A549 (cell line): ENCODE measurements at regions not wholly inside any gene's neighbourhood (a gene's known extent, or its start where the extent isn't known, plus 50 kb on each side); places are given as distances from the start of the nearest gene placed in this dataset.

ENCODE experiments used
- ATAC-seq, 2 experiments: fragments of 200-7000 bp in 1 of 2; fragments of >200 bp in 1 of 2; cut with Nextera tagmentation in 1 of 2; cut with Tn5 transposase in 1 of 2; 3 replicates each; pipeline versions ENCODE4 v1.8.0 to v1.9.1; 2018 to 2020; ENCODE audit warnings: mild to moderate bottlenecking in 1 of 2, moderate library complexity in 1 of 2
- CTCF ChIA-PET: fragments of 300-600 bp; sonication (Branson Sonifier 250); formaldehyde crosslinking; extraction: SDS; loops from one replicate; lab custom pipeline; 2021; ENCODE audit warnings: antibody characterized with exemption, inconsistent platforms; lab: Yijun Ruan, JAX
- POLR2A ChIA-PET: fragments of 350-600 bp; formaldehyde crosslinking; extraction: SDS; loops from one replicate; lab custom pipeline; 2021; ENCODE audit warnings: antibody characterized with exemption, inconsistent platforms; lab: Yijun Ruan, JAX
- DNase-seq, 2 experiments: peaks; one replicate each; pipeline versions ENCODE4 v3.0.0 to v3.0.0-alpha.2; 2011 to 2016; ENCODE audit warnings: low read depth in 1 of 2, low spot score in 1 of 2
- FAIRE-seq: peaks from 2 replicates; lab custom pipeline; 2011; peaks lifted over from hg19 to GRCh38; lab: Jason Lieb, UNC
- H3K27ac ChIP-seq, 2 experiments: fragments of >200 bp; sonication (Bioruptor Twin); formaldehyde crosslinking; 3 replicates each; pipeline ENCODE4 v1.5.1; 2016 to 2017
- H3K4me1 ChIP-seq: fragments of >200 bp; sonication (Bioruptor Twin); formaldehyde crosslinking; 3 replicates; pipeline ENCODE4 v1.6.1; 2016
- H3K4me2 ChIP-seq: fragments of >200 bp; sonication (Bioruptor Twin); formaldehyde crosslinking; 3 replicates; pipeline ENCODE4 v1.6.1; 2016
- H3K4me3 ChIP-seq: fragments of >200 bp; sonication (Bioruptor Twin); formaldehyde crosslinking; 3 replicates; pipeline ENCODE4 v1.5.1; 2016
- H3K9me3 ChIP-seq: fragments of >200 bp; sonication (Bioruptor Twin); formaldehyde crosslinking; 3 replicates; pipeline ENCODE4 v1.6.1; 2016
- ATOH8 ChIP-seq: fragments of 250-450 bp; sonication (Bioruptor Pico); IDR thresholded peaks from 2 replicates; pipeline ENCODE4 v1.5.0; 2020; ENCODE audit warnings: low read depth, mild to moderate bottlenecking, moderate library complexity
- CHD4 ChIP-seq: fragments of 200-600 bp; sonication (generic); IDR thresholded peaks from 2 replicates; pipeline ENCODE4 v1.6.1; 2016; ENCODE audit warnings: antibody characterized with exemption, mild to moderate bottlenecking, borderline replicate concordance
- CTCF ChIP-seq: fragments of >200 bp; sonication (Bioruptor Twin); formaldehyde crosslinking; IDR thresholded peaks from 3 replicates; pipeline ENCODE4 v1.5.1; 2016
- E2F6 ChIP-seq: IDR thresholded peaks from 2 replicates; pipeline ENCODE4 v1.6.1; 2012; ENCODE audit warnings: low read depth, borderline replicate concordance
- ELK1 ChIP-seq: fragments of 150-350 bp; IDR thresholded peaks from 2 replicates; pipeline ENCODE4 v1.6.1; 2014; ENCODE audit warnings: low read depth, mild to moderate bottlenecking, low read length
- FOSL2 ChIP-seq, 2 experiments: fragments of 450-650 bp in 1 of 2; fragments of >200 bp in 1 of 2; sonication (Bioruptor Twin) in 1 of 2; formaldehyde crosslinking; IDR thresholded peaks; 2 replicates each; pipeline versions ENCODE4 v1.5.0 to v1.6.1; 2016 to 2020; ENCODE audit warnings: mild to moderate bottlenecking in 1 of 2, moderate library complexity in 1 of 2
- FOXS1 ChIP-seq: fragments of 250-450 bp; sonication (Bioruptor Pico); IDR thresholded peaks from 2 replicates; pipeline ENCODE4 v1.5.0; 2020; ENCODE audit warnings: mild to moderate bottlenecking, moderate library complexity
- GATA3 ChIP-seq: IDR thresholded peaks from 2 replicates; pipeline ENCODE4 v1.6.1; 2012; ENCODE audit warnings: borderline replicate concordance
- HOXB13 ChIP-seq: fragments of 250-450 bp; sonication (Bioruptor Pico); IDR thresholded peaks from 2 replicates; pipeline ENCODE4 v1.5.0; 2020; ENCODE audit warnings: low read depth, mild to moderate bottlenecking, moderate library complexity
- HOXB5 ChIP-seq: fragments of 250-450 bp; sonication (Bioruptor Pico); IDR thresholded peaks from 2 replicates; pipeline ENCODE4 v1.5.0; 2020; ENCODE audit warnings: mild to moderate bottlenecking, moderate library complexity
- MAFK ChIP-seq: fragments of 450-650 bp; IDR thresholded peaks from 2 replicates; pipeline ENCODE4 v1.6.1; 2014; ENCODE audit not compliant: partially characterized antibody
- NPAS2 ChIP-seq: fragments of 250-450 bp; sonication (Bioruptor Pico); IDR thresholded peaks from 2 replicates; pipeline ENCODE4 v1.8.0; 2022; ENCODE audit warnings: mild to moderate bottlenecking, moderate library complexity, borderline replicate concordance
- RARB ChIP-seq: fragments of 250-450 bp; sonication (Bioruptor Pico); IDR thresholded peaks from 2 replicates; pipeline ENCODE4 v1.8.0; 2021; ENCODE audit warnings: mild to moderate bottlenecking, moderate library complexity
- RCOR1 ChIP-seq: fragments of 150-350 bp; IDR thresholded peaks from 2 replicates; pipeline ENCODE4 v1.6.1; 2014; ENCODE audit warnings: antibody characterized with exemption, low read length, low read depth
- RNF2 ChIP-seq: fragments of 200-600 bp; sonication (generic); IDR thresholded peaks from 2 replicates; pipeline ENCODE4 v1.6.1; 2016; ENCODE audit warnings: low read depth, mild to moderate bottlenecking, antibody characterized with exemption, moderate library complexity, borderline replicate concordance
- SREBF2 ChIP-seq: fragments of 450-650 bp; IDR thresholded peaks from 2 replicates; pipeline ENCODE4 v1.6.1; 2014; ENCODE audit warnings: mild to moderate bottlenecking, moderate library complexity
- ZC3H11A ChIP-seq: fragments of 450-650 bp; IDR thresholded peaks from 2 replicates; pipeline ENCODE4 v1.6.1; 2014; ENCODE audit warnings: antibody characterized with exemption, mild to moderate bottlenecking
- WGBS: methylation state at CpG from one replicate; pipeline ENCODE4 v1.1.6; 2017; ENCODE audit errors: missing lambda C conversion rate; 5-methylcytosine and 5-hydroxymethylcytosine counted together

GRCh38 chr5:130870691-130871090 lies 294.4 kb downstream of the HINT1 start:
- POLR2A ChIA-PET, result no interaction called here
- WGBS, result 60% methylated on average over 2 of the region's 2 CpGs
- TF ChIP-seq NPAS2 (CRISPR knock-in tag), result no peak
- no peak for TF ChIP-seq RCOR1
- no peak for TF ChIP-seq CHD4
- no peak for TF ChIP-seq FOSL2 (IDR thresholded peaks at IDR 0.05)
- no peak for TF ChIP-seq FOSL2 (CRISPR knock-in tag; IDR thresholded peaks at IDR 0.05)
- TF ChIP-seq RARB, result no peak
- no peak for TF ChIP-seq GATA3
- TF ChIP-seq ATOH8 (CRISPR knock-in tag), result no peak
- no peak for TF ChIP-seq HOXB5 (CRISPR knock-in tag)
- no peak for TF ChIP-seq SREBF2
- TF ChIP-seq CTCF, result no peak
- TF ChIP-seq HOXB13 (CRISPR knock-in tag), result no peak
- TF ChIP-seq ELK1, result no peak
- TF ChIP-seq E2F6, result no peak
- TF ChIP-seq, all 56 proteins: peak for 0
- H3K27ac ChIP-seq, result no peak overlapping the region
- CTCF ChIA-PET, result interaction anchor here (0.6 to 2.1 kb wide), 7 partner anchors 8 to 757 kb away, joined by 3 to 12 read pairs (median 4); no protein-coding TSS in a partner anchor
- H3K4me1 ChIP-seq, result no peaks in the 10 kb centered on the region
- H3K4me2 ChIP-seq, result no peak overlapping the region
- FAIRE-seq (no peak), ATAC-seq (no peak), DNase-seq (no peak)
- no peak overlapping the region for H3K4me3 ChIP-seq
- H3K9me3 ChIP-seq, result no peaks in the 10 kb centered on the region

- Histone ChIP-seq H3K4me2 (no peak overlapping the region), H3K4me1 (no peaks in the 10 kb centered on the region), H3K27ac (no peak overlapping the region), H3K4me3 (no peak overlapping the region), H3K9me3 (no peaks in the 10 kb centered on the region)
- ChIA-PET POLR2A (no interaction called here), CTCF (no interaction called here)
- 30% methylated on average over 1 of the region's 1 CpG for WGBS
- ATAC-seq (no peak), DNase-seq (no peak), FAIRE-seq (no peak)
- no peak for TF ChIP-seq NPAS2 (CRISPR knock-in tag)
- TF ChIP-seq FOXS1 (CRISPR knock-in tag), result no peak
- no peak for TF ChIP-seq RNF2
- TF ChIP-seq MAFK, result no peak
- TF ChIP-seq ZC3H11A, result no peak
- no peak for TF ChIP-seq HOXB13 (CRISPR knock-in tag)
Measured at GRCh38 chr5:130868186-130868840, 296.7 kb downstream of the HINT1 start.
